Gastrocnemius medialis (tissue), 4 donors: ENCODE measurements at regions not wholly inside any gene's neighbourhood (a gene's known extent, or its start where the extent isn't known, plus 50 kb on each side); places are given as distances from the start of the nearest gene placed in this dataset.

Experiments
- CTCF ChIP-seq, 5 experiments: fragments of 450-650 bp in 3 of 5; fragments of 200-600 bp in 2 of 5; sonication (generic) in 2 of 5; IDR thresholded peaks in 4 of 5; conservative IDR thresholded peaks in 1 of 5; 1 replicate in 4 of 5; 2 replicates in 1 of 5; pipeline ENCODE4 v1.5.1; 2016 to 2019; ENCODE audit warnings: antibody characterized with exemption in 5 of 5, mild to moderate bottlenecking in 3 of 5, moderate library complexity in 3 of 5
- POLR2A ChIP-seq, 2 donors: fragments of 450-650 bp; IDR thresholded peaks; one replicate each; pipeline ENCODE4 v1.6.1; 2017; ENCODE audit warnings: antibody characterized with exemption in 2 of 2, mild to moderate bottlenecking in 2 of 2, moderate library complexity in 2 of 2

- TF ChIP-seq CTCF (IDR thresholded peaks at IDR 0.05 in 4 of 5, conservative IDR thresholded peaks at IDR 0.05 in 1 of 5) (no peak), POLR2A (IDR thresholded peaks at IDR 0.05) (no peak)
Measured at GRCh38 chr4:189267312-189267965, 673.2 kb upstream of the FRG1 start.
